HG02973 (cell line): ENCODE measurements at regions not wholly inside any gene's neighbourhood (a gene's known extent, or its start where the extent isn't known, plus 50 kb on each side); places are given as distances from the start of the nearest gene placed in this dataset.
"Not testable (repeated sequence)": the region's sequence is repeated elsewhere in the genome, so short reads cannot be mapped to it uniquely, and the experiment has no call there.

Experiments
- ATAC-seq: cut with Tn5 transposase; IDR thresholded peaks from one replicate; pipeline ENCODE4 v1.9.1; 2021; ENCODE audit warnings: moderate library complexity; ENCODE audit not compliant: unreplicated experiment

- ATAC-seq, result no peak
Observed at GRCh38 chr11:81634483-81634882, 1099.2 kb downstream of the FAM181B start.

GRCh38 chr11:81602508-81602907 is 1131.2 kb downstream of the FAM181B start:
- ATAC-seq, result no peak

- no peak for ATAC-seq
Observed at GRCh38 chr11:81596704-81597103, 1137.0 kb downstream of the FAM181B start.

GRCh38 chr11:81585390-81585933 is 1148.2 kb downstream of the FAM181B start:
- no peak for ATAC-seq

- no peak for ATAC-seq
Observed at GRCh38 chr11:81579339-81579738, 1154.3 kb downstream of the FAM181B start.

- ATAC-seq, result no peak
Observed at GRCh38 chr11:81578571-81578970, 1155.1 kb downstream of the FAM181B start.

GRCh38 chr11:81574301-81574700 is 1159.4 kb downstream of the FAM181B start:
- no peak for ATAC-seq

GRCh38 chr11:81573367-81573766 is 1160.3 kb downstream of the FAM181B start:
- no peak for ATAC-seq

- ATAC-seq, result no peak
Observed at GRCh38 chr11:81570669-81571068, 1163.0 kb downstream of the FAM181B start.

- ATAC-seq, result no peak
Observed at GRCh38 chr11:81569999-81570398, 1163.7 kb downstream of the FAM181B start.

GRCh38 chr11:81568918-81569317 is 1164.7 kb downstream of the FAM181B start:
- ATAC-seq, result no peak

GRCh38 chr11:81548123-81548522 is 1185.5 kb downstream of the FAM181B start:
- no peak for ATAC-seq

- ATAC-seq, result not testable (repeated sequence)
Observed at GRCh38 chr11:81539806-81540205, 1193.9 kb downstream of the FAM181B start.

- ATAC-seq, result no peak
Observed at GRCh38 chr11:81515566-81515965, 1218.1 kb downstream of the FAM181B start.

GRCh38 chr11:81497202-81497804 is 1236.4 kb downstream of the FAM181B start:
- ATAC-seq, result no peak

GRCh38 chr11:81496601-81497000 is 1237.1 kb downstream of the FAM181B start:
- no peak for ATAC-seq

GRCh38 chr11:81495699-81496292 is 1237.9 kb downstream of the FAM181B start:
- ATAC-seq, result no peak

GRCh38 chr11:81494431-81494830 is 1239.2 kb downstream of the FAM181B start:
- ATAC-seq, result no peak

- no peak for ATAC-seq
Observed at GRCh38 chr11:81492923-81493445, 1240.7 kb downstream of the FAM181B start.

GRCh38 chr11:81487109-81487508 is 1246.6 kb downstream of the FAM181B start:
- no peak for ATAC-seq

GRCh38 chr11:81484196-81484595 is 1249.5 kb downstream of the FAM181B start:
- no peak for ATAC-seq

- ATAC-seq, result no peak
Observed at GRCh38 chr11:81477277-81477676, 1256.4 kb downstream of the FAM181B start.
